ENCODE measurements at regions not wholly inside any gene's neighbourhood (a gene's known extent, or its start where the extent isn't known, plus 50 kb on each side); places are given as distances from the start of the nearest gene placed in this dataset.

DNA sequence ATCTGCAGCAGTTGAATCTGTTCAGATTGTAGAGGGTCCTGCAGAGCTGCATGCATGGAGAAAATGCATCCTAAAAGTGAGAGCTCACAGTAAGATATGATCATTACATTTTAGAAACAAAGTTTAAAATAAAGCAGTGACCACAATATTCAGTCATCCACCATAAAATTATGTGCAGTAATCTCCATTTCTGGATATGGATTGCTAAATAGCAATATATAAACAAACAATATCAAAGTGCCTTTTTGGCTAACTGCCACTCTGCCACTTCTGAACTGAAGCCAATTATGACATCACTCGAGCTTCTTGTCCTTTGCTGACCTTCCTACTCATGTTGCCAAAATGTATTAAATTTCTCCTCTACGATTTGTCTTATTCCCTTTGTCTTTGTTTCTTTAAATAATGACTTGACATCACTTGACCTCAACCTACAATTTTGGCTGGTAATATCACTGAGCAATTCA is 262.0 kb upstream of the CXADR start:
- no peak for DNase-seq (ENCODE audit: low spot score)
- WGBS, result 20% methylated on average over 2 of the region's 2 CpGs

DNA sequence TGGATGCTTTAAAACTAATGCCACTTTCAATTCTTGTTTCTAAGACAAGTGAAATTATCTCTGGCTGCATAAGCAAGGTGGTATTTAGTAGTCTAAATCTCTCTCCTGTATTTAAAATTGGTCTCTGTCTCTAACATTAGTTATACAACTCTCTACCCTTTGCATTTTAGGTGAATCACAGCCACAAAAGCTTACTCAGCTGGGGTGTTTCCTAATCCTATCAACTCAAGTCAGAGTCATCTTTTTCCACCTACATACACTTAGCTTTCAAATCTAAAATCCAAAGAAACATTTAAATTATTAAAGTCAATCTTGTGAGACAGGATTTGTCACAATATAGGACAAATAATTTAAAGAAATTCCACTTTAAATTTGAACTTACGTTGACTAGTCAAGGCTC is 255.1 kb upstream of the CXADR start:
- H3K9me3 ChIP-seq, result no peaks in the 10 kb centered on the region
- H3K27me3 ChIP-seq (replicated peaks; ENCODE audit: insufficient read depth), result no peaks in the 10 kb centered on the region
- no peak overlapping the region for H3K27ac ChIP-seq
- intact Hi-C loops (cut with DNase I), result no loop called here
- H3K4me3 ChIP-seq, result no peak overlapping the region
- H3K4me1 ChIP-seq (replicated peaks), result no peaks in the 10 kb centered on the region
- H3K36me3 ChIP-seq, result no peaks in the 10 kb centered on the region
- TF ChIP-seq, protein P1, sequence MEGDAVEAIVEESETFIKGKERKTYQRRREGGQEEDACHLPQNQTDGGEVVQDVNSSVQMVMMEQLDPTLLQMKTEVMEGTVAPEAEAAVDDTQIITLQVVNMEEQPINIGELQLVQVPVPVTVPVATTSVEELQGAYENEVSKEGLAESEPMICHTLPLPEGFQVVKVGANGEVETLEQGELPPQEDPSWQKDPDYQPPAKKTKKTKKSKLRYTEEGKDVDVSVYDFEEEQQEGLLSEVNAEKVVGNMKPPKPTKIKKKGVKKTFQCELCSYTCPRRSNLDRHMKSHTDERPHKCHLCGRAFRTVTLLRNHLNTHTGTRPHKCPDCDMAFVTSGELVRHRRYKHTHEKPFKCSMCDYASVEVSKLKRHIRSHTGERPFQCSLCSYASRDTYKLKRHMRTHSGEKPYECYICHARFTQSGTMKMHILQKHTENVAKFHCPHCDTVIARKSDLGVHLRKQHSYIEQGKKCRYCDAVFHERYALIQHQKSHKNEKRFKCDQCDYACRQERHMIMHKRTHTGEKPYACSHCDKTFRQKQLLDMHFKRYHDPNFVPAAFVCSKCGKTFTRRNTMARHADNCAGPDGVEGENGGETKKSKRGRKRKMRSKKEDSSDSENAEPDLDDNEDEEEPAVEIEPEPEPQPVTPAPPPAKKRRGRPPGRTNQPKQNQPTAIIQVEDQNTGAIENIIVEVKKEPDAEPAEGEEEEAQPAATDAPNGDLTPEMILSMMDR (IDR thresholded peaks at IDR 0.05), result no peak
- no peak for TF ChIP-seq POLR2AphosphoS5 (IDR thresholded peaks at IDR 0.05)
- DNase-seq (ENCODE audit: low spot score), result no peak
- WGBS, result 82% methylated on average over 1 of the region's 1 CpG

More for the DNA sequence above, 262.0 kb upstream of the CXADR start:
- Histone ChIP-seq H3K27ac (no peak overlapping the region), H3K27me3 (replicated peaks; ENCODE audit: insufficient read depth) (no peaks in the 10 kb centered on the region), H3K4me1 (replicated peaks) (no peaks in the 10 kb centered on the region), H3K9me3 (no peaks in the 10 kb centered on the region), H3K4me3 (no peak overlapping the region), H3K36me3 (no peaks in the 10 kb centered on the region)
- intact Hi-C loops (cut with DNase I), result no loop called here
- TF ChIP-seq, protein P1 (IDR thresholded peaks at IDR 0.05), result no peak
- no peak for TF ChIP-seq POLR2A (IDR thresholded peaks at IDR 0.05)
- no peak for TF ChIP-seq POLR2AphosphoS5 (IDR thresholded peaks at IDR 0.05)

DNA sequence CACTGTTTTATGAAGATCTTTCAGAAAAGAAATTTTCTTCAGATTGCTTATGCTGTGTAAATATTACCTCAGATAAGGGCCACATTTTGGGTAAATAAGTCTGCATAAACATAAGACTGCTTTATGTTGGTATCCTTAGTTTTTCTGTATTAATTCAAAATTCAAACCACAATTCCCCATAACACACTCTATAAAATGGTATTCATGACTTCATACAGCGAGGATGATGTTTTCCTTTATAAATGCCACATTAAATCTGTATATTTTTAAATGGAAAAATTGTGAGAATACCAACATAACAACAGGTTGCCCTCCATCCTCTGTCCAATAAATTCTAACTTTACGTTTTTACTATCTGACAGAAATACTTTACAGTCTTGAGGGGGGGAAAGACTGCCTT is 248.7 kb upstream of the CXADR start:
- WGBS, result 44% methylated on average over 2 of the region's 2 CpGs
- Histone ChIP-seq H3K9me3 (no peaks in the 10 kb centered on the region), H3K4me1 (replicated peaks) (no peaks in the 10 kb centered on the region), H3K36me3 (no peaks in the 10 kb centered on the region), H3K4me3 (no peak overlapping the region), H3K27me3 (replicated peaks; ENCODE audit: insufficient read depth) (no peaks in the 10 kb centered on the region), H3K27ac (no peak overlapping the region)
- TF ChIP-seq POLR2A (IDR thresholded peaks at IDR 0.05) (no peak), POLR2AphosphoS5 (IDR thresholded peaks at IDR 0.05) (no peak)
- TF ChIP-seq, protein P1 (IDR thresholded peaks at IDR 0.05), result no peak
- intact Hi-C loops (cut with DNase I), result loop anchor here (10.0 kb wide), 3 partner anchors 699 to 1369 kb away; no protein-coding TSS in a partner anchor
- DNase-seq (ENCODE audit: low spot score), result no peak

DNA sequence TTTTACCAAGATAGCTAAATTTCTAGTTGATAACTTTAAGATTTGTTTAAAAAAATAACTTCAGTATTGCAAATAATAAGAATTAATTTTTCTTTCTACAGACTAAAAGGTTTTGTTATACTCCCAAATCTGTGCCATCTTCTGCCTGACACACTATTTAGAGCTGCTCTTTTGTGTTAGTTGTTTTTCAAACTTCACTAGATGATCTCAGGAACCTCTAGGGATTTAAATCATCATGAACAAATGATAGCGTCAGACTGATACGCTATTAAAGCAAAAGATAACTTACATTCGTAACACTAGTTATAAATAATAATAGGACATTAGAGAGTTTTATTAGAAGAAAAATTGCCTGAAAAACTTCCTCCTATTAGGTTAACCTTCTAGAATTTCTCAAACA is 243.1 kb upstream of the CXADR start:
- TF ChIP-seq, protein P1 (IDR thresholded peaks at IDR 0.05), result no peak
- TF ChIP-seq POLR2A (IDR thresholded peaks at IDR 0.05) (no peak), POLR2AphosphoS5 (IDR thresholded peaks at IDR 0.05) (no peak)
- Histone ChIP-seq H3K4me1 (replicated peaks) (no peaks in the 10 kb centered on the region), H3K27me3 (replicated peaks; ENCODE audit: insufficient read depth) (no peaks in the 10 kb centered on the region), H3K9me3 (no peaks in the 10 kb centered on the region), H3K4me3 (no peak overlapping the region), H3K36me3 (no peaks in the 10 kb centered on the region), H3K27ac (no peak overlapping the region)
- 49% methylated on average over 3 of the region's 3 CpGs for WGBS
- intact Hi-C loops (cut with DNase I), result loop anchor here (5.0 to 10.0 kb wide), 4 partner anchors 705 to 1375 kb away; no protein-coding TSS in a partner anchor
- no peak for DNase-seq (ENCODE audit: low spot score)

DNA sequence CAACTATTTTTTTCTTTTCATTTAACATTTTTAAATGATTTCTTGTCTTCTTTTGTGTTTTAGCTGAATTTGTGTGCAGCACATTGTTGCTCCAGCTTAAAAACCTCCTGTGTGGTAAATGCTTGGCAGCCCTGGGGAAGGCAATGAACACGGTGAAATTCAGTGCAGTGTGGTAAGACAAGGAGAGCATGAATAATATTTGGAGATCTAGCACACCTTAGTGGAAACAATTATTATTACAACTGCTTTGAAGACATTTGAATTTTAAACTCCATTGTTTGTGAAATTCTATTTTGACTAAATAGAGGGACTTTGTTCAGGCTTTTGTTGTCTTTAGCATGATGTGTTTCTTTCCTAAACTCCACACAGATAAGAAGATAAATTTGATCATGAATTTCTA is 242.6 kb upstream of the CXADR start:
- H3K27ac ChIP-seq, result no peak overlapping the region
- intact Hi-C loops (cut with DNase I), result no loop called here
- no peaks in the 10 kb centered on the region for H3K36me3 ChIP-seq
- H3K4me3 ChIP-seq, result no peak overlapping the region
- no peaks in the 10 kb centered on the region for H3K4me1 ChIP-seq (replicated peaks)
- WGBS, result 0% methylated on average over 1 of the region's 1 CpG
- TF ChIP-seq POLR2A (IDR thresholded peaks at IDR 0.05) (no peak), POLR2AphosphoS5 (IDR thresholded peaks at IDR 0.05) (no peak)
- TF ChIP-seq, protein P1 (IDR thresholded peaks at IDR 0.05), result peak; percentile 33 to 80 (median 64)
- DNase-seq (ENCODE audit: low spot score), result peak; percentile 31
- H3K27me3 ChIP-seq (replicated peaks; ENCODE audit: insufficient read depth), result no peaks in the 10 kb centered on the region
- no peaks in the 10 kb centered on the region for H3K9me3 ChIP-seq

Measured in prostate gland (tissue), 2 donors.